NCI-H524 (cell line): ENCODE measurements at regions not wholly inside any gene's neighbourhood (a gene's known extent, or its start where the extent isn't known, plus 50 kb on each side); places are given as distances from the start of the nearest gene placed in this dataset.
"Not testable (repeated sequence)": the region's sequence is repeated elsewhere in the genome, so short reads cannot be mapped to it uniquely, and the experiment has no call there.

Experiments
- DNase-seq, 2 experiments: peaks; one replicate each; lab custom pipeline; 2025; lab: John Stamatoyannopoulos, UW

DNA sequence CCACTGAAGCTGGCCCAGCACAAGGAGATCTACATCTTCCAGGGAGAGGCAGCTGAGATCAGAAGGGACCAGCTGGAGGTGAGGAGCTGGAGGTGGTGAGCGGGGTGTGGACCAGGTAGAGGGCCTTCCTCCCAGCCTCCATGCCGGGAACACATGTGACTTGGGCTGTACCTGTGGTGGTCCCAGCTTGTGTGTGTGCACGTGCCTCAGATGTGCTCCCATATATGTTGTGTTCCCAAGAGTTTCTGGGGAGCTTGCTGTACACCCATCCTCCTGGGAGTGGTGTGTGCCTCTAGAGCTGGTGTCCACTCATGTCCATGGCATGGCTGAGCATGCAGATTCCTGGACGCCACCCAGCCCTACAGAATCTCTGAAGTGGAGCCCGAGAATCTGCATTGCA lies 183.7 kb upstream of the AKAP13 start:
- DNase-seq: not testable (repeated sequence)

DNA sequence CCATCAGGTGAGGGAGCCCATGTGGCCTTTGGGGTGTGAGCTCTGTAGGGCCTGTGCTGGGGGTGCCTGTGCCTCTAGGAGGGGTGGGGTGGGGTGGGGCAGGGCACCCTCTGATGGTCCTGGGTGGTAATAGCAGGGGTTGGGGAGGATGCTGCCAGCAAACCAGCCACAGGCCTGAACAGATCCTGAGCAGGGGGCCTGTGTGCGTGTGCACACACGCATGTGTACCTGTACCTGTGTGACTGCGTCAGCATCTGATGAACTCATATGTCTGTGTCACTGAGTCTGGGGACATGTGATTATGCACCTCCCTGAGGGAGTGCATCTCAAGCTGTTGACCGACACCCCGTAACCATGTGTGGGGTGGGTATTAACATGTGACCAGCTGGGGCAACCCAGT lies 182.8 kb upstream of the AKAP13 start:
- DNase-seq: not testable (repeated sequence)

DNA sequence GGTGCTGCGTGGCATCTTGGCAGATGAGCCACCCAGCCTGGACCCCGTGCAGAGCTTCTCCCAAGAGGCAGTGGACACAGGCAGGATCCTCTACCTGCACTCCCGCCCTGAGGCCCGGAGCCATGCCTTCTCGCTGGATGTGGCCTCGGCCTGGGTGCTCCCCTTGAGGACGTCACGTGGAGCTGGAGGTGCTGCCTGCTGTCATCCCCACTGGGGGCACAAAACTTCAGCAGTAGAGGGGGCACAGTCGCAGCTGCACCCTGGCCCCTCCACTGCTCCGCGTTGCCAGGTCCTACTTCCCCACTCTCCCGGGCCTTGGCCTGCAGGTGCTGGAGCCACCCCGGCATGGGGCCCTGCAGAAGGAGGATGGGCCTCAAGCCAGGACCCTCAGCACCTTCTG lies 182.0 kb upstream of the AKAP13 start:
- not testable (repeated sequence) for DNase-seq

DNA sequence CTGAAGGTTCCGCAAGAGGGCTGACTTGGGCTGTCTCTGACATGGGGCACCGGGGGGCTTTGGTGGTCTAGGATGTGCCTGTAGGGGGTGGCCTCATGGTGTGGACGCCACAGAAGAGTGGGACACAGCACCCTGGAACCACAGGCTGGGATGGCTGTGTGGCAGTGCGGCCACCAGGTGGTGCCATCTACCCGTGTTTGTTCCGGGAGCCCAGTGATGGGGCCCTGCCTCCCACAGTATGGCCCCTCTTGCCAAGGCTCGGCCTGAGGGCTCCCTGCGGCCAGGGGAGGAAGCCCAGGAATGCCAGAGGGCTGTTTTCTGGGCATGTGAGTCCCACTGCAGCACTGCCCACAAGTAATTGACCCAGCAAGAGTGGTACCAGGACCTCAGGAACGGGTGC lies 180.2 kb upstream of the AKAP13 start:
- DNase-seq: not testable (repeated sequence)

- DNase-seq: not testable (repeated sequence)
These were observed 179.1 kb upstream of the AKAP13 start for GRCh38 chr15:85201118-85201793.

DNA sequence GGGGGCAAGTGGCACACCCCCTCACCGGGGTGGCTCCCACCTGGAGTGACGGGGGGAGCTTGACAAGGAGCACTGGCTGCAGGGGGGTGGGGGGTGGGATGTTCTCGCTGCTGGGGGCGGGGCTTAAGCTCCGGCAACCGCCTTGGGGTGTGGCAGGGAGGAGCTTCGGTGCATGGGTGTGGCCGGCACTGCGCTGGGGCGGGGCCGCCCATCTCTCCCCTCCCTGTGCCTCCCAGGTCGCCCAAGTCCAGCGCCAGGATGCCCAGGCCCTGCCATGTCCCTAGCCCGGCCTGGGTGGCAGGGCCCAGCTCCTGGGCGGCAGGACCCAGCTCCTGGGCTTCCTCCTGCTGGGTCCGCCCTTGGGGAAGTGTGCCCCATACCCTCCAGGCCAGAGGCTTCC lies 175.9 kb upstream of the AKAP13 start:
- DNase-seq: not testable (repeated sequence)

DNA sequence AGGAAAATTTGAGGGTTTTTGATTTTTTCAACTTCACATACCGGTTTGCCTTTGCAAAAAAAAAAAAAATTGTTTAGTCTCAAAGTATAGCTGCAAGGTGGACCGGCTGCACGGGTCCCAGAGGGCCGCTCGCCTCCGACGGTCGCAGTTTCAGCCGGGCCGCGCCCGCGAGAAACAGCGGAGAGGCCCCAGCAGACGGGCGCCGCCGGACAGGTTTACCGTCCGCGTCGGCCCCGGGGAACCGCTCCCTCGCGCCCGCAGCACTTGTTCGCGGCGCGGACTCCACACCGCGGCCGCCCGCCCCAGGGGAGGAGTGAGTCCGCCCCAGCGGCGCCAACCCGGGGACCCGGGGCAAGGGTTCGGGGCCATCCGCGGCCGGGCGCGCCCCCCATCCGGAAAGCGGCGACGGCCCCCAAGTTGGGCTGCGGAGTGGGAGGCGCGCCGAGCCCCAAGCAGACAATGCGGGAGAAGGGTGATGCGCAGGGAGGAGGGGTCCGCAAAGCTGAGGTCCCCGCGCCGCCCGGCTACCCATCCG lies 146.5 kb upstream of the AKAP13 start:
- DNase-seq: not testable (repeated sequence)

DNA sequence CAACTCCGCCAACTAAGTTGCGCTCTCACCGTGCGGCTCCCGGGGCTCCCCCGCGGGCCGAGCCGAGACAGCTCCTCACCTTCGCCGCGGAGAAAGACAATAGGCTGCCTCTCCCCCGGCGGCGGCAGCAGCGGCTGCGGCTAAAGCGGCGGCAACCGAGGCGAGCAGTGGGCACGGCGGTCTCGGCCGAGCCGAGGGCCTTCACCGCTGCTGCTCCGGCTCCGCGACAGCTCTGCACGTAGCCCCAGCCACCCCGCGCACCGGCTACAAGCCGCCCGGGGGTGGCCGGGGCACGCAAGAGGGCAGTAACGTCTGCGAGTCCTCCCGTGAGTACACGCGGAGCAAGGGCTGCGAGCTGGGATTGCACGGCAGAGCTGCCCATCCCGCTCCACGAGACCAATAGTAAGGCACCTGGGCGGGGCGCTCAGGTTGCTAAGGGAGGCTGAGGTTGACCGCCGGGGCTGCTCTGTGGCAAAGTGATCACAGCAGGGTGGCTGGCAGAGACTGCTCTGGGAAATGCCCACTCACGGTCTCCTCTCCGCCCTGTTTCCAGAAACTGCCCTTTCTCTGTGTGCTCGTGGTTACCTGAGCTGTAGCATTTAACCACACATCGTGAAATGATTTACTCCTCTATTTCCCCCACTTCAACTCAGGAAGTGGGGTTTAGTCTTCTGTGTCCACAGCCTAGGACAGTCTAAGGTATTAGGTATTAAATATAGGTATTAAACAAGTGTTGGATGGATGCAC lies 145.8 kb upstream of the AKAP13 start:
- DNase-seq: not testable (repeated sequence)

GRCh38 chr15:85244056-85244455 lies 136.3 kb upstream of the AKAP13 start:
- not testable (repeated sequence) for DNase-seq

DNA sequence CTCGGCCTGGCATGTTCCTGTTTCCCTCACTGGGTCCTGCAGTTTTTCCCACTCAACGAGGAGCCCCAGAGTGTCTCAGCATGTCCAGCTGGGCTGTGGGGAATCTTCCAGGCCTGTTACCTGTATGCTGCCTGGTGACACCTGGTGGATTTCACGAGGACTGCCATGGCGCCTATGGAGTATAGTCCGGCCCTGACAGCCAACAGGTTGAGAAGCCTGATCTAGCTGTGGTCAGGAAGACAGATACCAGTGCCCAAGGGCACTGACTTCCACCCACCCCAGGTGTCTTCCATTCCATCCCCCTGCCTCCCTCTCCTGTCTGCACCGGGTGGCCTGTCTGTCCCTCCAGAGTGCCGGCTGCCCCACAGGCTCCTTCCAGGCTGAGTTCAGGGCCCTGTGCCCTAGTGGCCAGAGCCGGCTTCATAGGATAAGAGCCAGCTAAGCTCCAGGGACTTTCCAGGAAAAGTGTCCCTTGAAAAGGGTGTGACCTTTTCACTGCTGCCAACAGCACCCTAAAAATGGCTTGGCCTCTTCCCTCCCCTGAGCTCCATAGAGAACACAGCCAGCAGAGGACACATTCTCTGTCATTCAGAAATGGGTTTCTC lies 129.4 kb upstream of the AKAP13 start:
- DNase-seq: peak in 1 of 2 experiments; percentile 16

DNA sequence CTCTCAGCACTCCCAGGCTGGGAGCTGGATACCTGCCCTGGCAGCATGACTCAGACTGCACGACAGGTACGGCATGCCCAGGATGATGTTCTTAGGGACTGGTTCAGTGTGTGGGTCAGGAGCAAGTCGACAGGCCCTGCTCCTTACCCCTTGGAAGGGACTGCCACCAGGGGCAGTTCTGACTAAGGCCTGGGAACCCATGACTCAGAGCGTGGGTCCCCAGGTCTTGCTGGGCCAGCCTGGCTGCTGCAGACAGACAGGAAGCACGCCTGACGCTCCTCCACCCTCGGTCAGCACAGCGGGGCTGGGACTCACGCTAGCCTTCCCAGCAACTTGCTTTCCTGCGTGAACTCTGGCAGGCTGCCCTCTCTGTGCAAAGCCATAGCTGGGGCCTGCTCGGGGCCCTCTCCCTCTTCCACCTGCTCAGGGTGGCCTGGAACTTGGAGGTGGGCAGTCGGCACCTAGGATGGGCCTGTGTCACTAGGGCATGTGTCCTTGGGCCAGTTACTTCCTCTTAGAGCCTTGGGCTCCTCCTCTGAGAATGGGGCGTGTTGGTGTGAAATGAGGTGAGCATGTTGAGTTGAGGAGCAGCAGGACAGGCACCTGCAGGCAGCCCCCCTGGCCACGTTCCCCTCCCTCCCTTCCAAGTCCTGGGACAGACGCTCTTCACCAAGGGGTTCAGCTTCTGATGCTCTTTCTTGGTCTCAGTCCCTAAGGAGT lies 127.0 kb upstream of the AKAP13 start:
- not testable (repeated sequence) for DNase-seq

DNA sequence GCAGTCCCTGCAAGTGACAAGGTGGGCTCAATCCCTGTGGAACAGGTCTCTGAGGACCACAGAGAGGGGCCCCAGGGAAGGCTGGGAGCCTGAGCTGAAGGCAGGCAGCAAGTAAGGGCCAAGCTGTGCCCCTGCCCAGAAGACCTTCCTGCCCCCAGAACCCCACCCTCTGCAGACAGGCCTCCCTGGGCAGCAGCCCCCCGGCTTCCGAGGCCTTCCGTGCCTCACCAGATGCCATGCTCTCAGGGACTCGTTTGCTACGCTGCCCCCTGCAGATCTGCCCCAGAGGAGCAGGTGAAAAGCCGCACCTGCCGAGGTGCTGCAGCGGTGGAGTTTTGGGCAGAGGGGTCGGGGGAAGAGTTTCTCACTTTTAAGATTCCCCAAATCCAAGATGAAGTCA lies 125.4 kb upstream of the AKAP13 start:
- DNase-seq: not testable (repeated sequence)

GRCh38 chr15:85255502-85255901 lies 124.9 kb upstream of the AKAP13 start:
- not testable (repeated sequence) for DNase-seq

DNA sequence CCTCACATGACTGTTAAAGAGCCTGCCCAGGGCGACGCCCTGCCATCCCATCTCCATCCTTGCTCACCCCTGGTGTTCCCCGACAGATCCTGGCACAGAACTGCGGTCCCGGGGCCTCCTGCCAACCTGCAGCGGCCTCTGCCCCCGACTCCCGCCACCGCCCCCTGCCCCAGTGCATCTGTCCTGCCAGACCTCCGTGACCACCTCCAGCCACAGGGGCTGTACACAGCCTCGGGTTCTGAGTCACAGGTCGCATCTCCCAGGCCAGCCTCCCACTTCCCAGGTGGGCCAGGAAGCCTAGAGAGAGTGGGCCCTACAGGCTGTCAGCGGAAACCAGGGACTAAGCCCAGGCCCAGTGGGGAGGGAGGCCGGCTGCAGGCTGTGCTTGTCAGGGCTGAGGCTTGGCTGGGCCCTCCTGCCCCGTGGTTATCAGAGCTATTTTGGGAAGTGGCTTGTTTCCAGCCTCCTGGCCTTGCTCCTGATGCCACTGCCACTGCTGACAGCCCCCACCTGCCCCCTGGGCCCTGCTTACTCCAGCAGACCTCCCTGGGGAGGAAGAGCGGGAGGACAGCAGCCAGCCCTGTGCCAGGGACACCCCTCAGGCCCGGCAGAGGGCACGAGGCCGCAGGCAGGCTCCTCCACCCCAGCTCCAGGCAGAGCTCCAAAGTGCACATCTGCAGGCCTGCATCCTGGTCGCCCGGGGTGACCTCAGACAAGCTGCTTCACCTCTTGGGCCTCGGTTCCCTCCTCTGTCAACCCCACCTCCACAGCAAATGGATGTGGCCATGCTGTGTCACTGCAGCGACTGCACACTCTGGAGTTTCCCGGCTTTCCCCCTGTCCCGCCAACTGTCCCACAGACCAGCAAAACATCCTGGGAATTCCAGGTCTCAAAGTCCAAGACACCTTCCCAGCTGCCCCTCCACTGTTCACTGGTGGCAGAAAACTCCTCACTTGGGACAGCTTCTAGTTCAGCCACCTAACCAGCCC lies 124.1 kb upstream of the AKAP13 start:
- DNase-seq: not testable (repeated sequence)

DNA sequence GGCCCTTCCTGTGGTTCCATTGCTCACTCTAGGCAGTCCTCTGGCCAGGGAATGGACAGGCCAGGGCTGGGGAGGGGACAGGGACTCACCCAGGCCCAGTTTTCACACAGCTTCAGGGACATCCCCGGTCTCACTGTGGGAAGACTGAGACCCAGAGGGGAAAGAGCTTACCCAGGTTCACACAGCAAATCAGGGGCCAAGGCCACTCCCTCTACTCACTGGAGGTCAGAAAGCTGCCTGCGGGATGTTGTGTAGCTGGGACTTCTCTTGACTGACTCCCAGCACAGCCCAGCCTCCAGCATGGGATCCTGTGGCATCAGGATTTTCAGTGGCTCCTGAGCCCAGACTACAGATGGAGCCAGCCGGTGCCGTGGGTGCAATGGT lies 122.3 kb upstream of the AKAP13 start:
- not testable (repeated sequence) for DNase-seq

- DNase-seq: not testable (repeated sequence)
These were observed 121.7 kb upstream of the AKAP13 start for GRCh38 chr15:85258559-85259209.

DNA sequence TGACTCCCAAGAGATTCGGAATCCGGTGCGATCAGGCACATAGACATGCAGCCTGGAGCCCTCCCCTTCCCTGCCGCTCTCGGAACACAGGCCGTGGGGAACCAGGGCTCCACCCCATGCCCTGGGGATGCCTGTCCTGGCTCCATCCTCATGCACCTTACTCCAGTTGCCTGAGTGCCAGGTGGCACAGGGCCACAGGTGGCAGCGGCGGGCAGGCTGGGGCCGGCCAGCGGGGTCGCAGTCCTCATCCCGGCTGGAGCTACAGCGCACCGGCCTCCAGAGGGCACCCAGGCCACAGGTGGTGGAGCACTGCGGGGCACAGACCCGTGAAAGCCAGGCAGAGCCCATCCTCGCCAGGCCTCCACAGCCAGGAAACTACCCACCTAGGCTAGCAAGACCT lies 119.9 kb upstream of the AKAP13 start:
- DNase-seq: not testable (repeated sequence)

DNA sequence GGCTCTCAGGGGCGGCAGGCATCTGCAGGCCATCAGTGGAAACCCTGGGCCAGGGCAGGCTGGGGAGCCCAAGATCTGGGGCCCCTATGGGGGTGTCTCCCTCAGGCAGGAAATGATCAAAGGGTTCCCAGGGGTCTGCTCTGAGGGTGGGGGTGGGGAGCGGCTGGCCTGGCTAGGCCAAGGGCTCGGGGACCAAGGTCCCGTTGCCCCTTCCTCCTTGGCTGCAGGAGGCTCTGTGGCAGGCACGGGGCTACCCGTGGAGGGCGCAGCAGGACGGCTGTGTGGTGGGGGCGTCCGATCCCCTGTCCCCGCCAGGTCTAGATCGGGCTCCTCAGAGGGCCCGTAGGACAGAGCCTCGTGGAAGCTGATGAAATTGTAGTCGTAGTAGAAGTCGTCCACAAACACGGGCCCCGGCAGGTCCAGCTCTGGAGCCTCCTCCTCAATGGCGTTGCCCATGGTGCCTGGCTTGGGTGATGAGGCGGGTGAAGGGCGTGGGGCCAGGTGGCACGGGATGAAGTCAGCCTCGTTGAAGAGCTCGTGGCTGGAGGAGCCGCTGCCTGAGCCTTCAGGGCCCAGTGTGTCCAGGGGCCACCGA lies 117.8 kb upstream of the AKAP13 start:
- DNase-seq: not testable (repeated sequence)

- DNase-seq: not testable (repeated sequence)
These were observed 116.5 kb upstream of the AKAP13 start for GRCh38 chr15:85263842-85264440.
